Gastrocnemius medialis (tissue), 4 donors: ENCODE measurements at regions not wholly inside any gene's neighbourhood (a gene's known extent, or its start where the extent isn't known, plus 50 kb on each side); places are given as distances from the start of the nearest gene placed in this dataset.

ENCODE experiments used
- ATAC-seq, 2 donors: fragments of 150-250 bp; one replicate each; pipeline ENCODE4 v1.9.1; 2016
- DNase-seq, 2 donors: peaks; one replicate each; pipeline ENCODE4 v3.0.0-alpha.2; 2019
- H3K27ac ChIP-seq, 4 donors: fragments of 200-600 bp; sonication (generic); 1 replicate in 1 of 4; 2 replicates in 3 of 4; pipeline ENCODE4 v1.5.1; 2016 to 2018; ENCODE audit warnings: mild to moderate bottlenecking in 2 of 4, moderate library complexity in 1 of 4
- H3K27me3 ChIP-seq, 3 donors: fragments of 200-600 bp; sonication (generic) in 2 of 3; 1 replicate in 1 of 3; 2 replicates in 2 of 3; pipeline versions ENCODE4 v1.5.1 to v1.6.0; 2016 to 2019; ENCODE audit warnings: mild to moderate bottlenecking in 1 of 3, moderate library complexity in 1 of 3
- H3K36me3 ChIP-seq, 2 donors: fragments of 200-600 bp; sonication (generic) in 1 of 2; one replicate each; pipeline ENCODE4 v1.5.1; 2017 to 2018
- H3K4me1 ChIP-seq, 2 donors: fragments of 200-600 bp; sonication (generic) in 1 of 2; one replicate each; pipeline ENCODE4 v1.5.1; 2016 to 2017; ENCODE audit warnings: mild to moderate bottlenecking in 2 of 2
- H3K4me3 ChIP-seq, 4 donors: fragments of 200-600 bp; sonication (generic) in 3 of 4; 1 replicate in 1 of 4; 2 replicates in 3 of 4; pipeline ENCODE4 v1.5.1; 2016 to 2019; ENCODE audit warnings: mild to moderate bottlenecking in 2 of 4
- H3K9me3 ChIP-seq, 3 donors: fragments of 200-600 bp; sonication (generic) in 2 of 3; 1 replicate in 1 of 3; 2 replicates in 2 of 3; pipeline ENCODE4 v1.5.1; 2016 to 2019
- CTCF ChIP-seq, 5 experiments: fragments of 450-650 bp in 3 of 5; fragments of 200-600 bp in 2 of 5; sonication (generic) in 2 of 5; IDR thresholded peaks in 4 of 5; conservative IDR thresholded peaks in 1 of 5; 1 replicate in 4 of 5; 2 replicates in 1 of 5; pipeline ENCODE4 v1.5.1; 2016 to 2019; ENCODE audit warnings: antibody characterized with exemption in 5 of 5, mild to moderate bottlenecking in 3 of 5, moderate library complexity in 3 of 5
- POLR2A ChIP-seq, 2 donors: fragments of 450-650 bp; IDR thresholded peaks; one replicate each; pipeline ENCODE4 v1.6.1; 2017; ENCODE audit warnings: antibody characterized with exemption in 2 of 2, mild to moderate bottlenecking in 2 of 2, moderate library complexity in 2 of 2
- in situ Hi-C, 4 donors: fragments of 200-750 bp; cut with MboI; loops; one replicate each; pipeline versions ENCODE4 v1.15.0 to v1.8.0; 2017; ENCODE audit warnings: low sequenced_read_pairs in 4 of 4
- intact Hi-C: fragments of 100-400 bp; cut with DNase I; formaldehyde crosslinking; loops from one replicate; pipeline ENCODE4 v1.15.1; 2023; ENCODE audit warnings: low total_unique reads

- in situ Hi-C loops = no loop called here
- intact Hi-C loops = no loop called here
- TF ChIP-seq CTCF (IDR thresholded peaks at IDR 0.05 in 4 of 5, conservative IDR thresholded peaks at IDR 0.05 in 1 of 5) (no peak), POLR2A (IDR thresholded peaks at IDR 0.05) (no peak)
These were observed 755.7 kb upstream of the USP15 start for GRCh38 chr12:61504396-61505080.

GRCh38 chr12:61513499-61513898 is 746.7 kb upstream of the USP15 start:
- intact Hi-C loops (no loop called here), in situ Hi-C loops (no loop called here)
- no peaks in the 10 kb centered on the region for H3K36me3 ChIP-seq
- H3K4me1 ChIP-seq = no peaks in the 10 kb centered on the region
- ATAC-seq (no peak), DNase-seq (no peak)
- no peaks in the 10 kb centered on the region for H3K9me3 ChIP-seq
- H3K4me3 ChIP-seq = no peak overlapping the region
- H3K27ac ChIP-seq = no peak overlapping the region
- H3K27me3 ChIP-seq = no peaks in the 10 kb centered on the region
- TF ChIP-seq POLR2A (IDR thresholded peaks at IDR 0.05) (no peak), CTCF (IDR thresholded peaks at IDR 0.05 in 4 of 5, conservative IDR thresholded peaks at IDR 0.05 in 1 of 5) (no peak)

More at GRCh38 chr12:61504396-61505080, 755.7 kb upstream of the USP15 start:
- Histone ChIP-seq H3K4me3 (no peak overlapping the region), H3K27ac (no peak overlapping the region), H3K27me3 (no peaks in the 10 kb centered on the region), H3K9me3 (no peaks in the 10 kb centered on the region), H3K4me1 (no peaks in the 10 kb centered on the region), H3K36me3 (no peaks in the 10 kb centered on the region)
- DNase-seq = no peak
- ATAC-seq = no peak

- H3K9me3 ChIP-seq = no peaks in the 10 kb centered on the region
- TF ChIP-seq POLR2A (IDR thresholded peaks at IDR 0.05) (no peak), CTCF (IDR thresholded peaks at IDR 0.05 in 4 of 5, conservative IDR thresholded peaks at IDR 0.05 in 1 of 5) (no peak)
- in situ Hi-C loops = no loop called here
- H3K27me3 ChIP-seq = no peaks in the 10 kb centered on the region
- ATAC-seq = no peak
- H3K4me3 ChIP-seq = no peak overlapping the region
- H3K36me3 ChIP-seq = no peaks in the 10 kb centered on the region
- H3K4me1 ChIP-seq = no peaks in the 10 kb centered on the region
- no peak for DNase-seq
- intact Hi-C loops = no loop called here
- no peak overlapping the region for H3K27ac ChIP-seq
These were observed 746.2 kb upstream of the USP15 start for GRCh38 chr12:61514016-61514415.

GRCh38 chr12:61521258-61521657 is 738.9 kb upstream of the USP15 start:
- Histone ChIP-seq H3K4me3 (no peak overlapping the region), H3K27me3 (no peaks in the 10 kb centered on the region), H3K9me3 (no peaks in the 10 kb centered on the region), H3K4me1 (no peaks in the 10 kb centered on the region), H3K27ac (no peak overlapping the region), H3K36me3 (no peaks in the 10 kb centered on the region)
- intact Hi-C loops (no loop called here), in situ Hi-C loops (no loop called here)
- ATAC-seq = no peak
- no peak for TF ChIP-seq CTCF (IDR thresholded peaks at IDR 0.05 in 4 of 5, conservative IDR thresholded peaks at IDR 0.05 in 1 of 5)
- no peak for TF ChIP-seq POLR2A (IDR thresholded peaks at IDR 0.05)
- no peak for DNase-seq
